HEK293T (cell line): ENCODE measurements at regions not wholly inside any gene's neighbourhood (a gene's known extent, or its start where the extent isn't known, plus 50 kb on each side); places are given as distances from the start of the nearest gene placed in this dataset.

Experiments used
- BHLHE40 ChIP-seq: fragments of 450-650 bp; IDR thresholded peaks from 2 replicates; pipeline ENCODE4 v1.6.1; 2016; ENCODE audit warnings: mild to moderate bottlenecking, moderate library complexity, borderline replicate concordance
- HDGF ChIP-seq: fragments of 450-650 bp; IDR thresholded peaks from 2 replicates; pipeline ENCODE4 v1.6.1; 2017; ENCODE audit warnings: antibody characterized with exemption, borderline replicate concordance
- NFRKB ChIP-seq: fragments of 450-650 bp; IDR thresholded peaks from 2 replicates; pipeline ENCODE4 v1.6.1; 2016; ENCODE audit warnings: mild to moderate bottlenecking, moderate library complexity
- SP1 ChIP-seq: fragments of 450-650 bp; IDR thresholded peaks from 2 replicates; pipeline ENCODE4 v1.6.1; 2017
- SUZ12 ChIP-seq: fragments of 450-650 bp; IDR thresholded peaks from 2 replicates; pipeline ENCODE4 v1.6.1; 2016; ENCODE audit warnings: mild to moderate bottlenecking

GRCh38 chr3:35986161-35986560, 346.8 kb downstream of the ARPP21 start:
- no peak for TF ChIP-seq BHLHE40
- TF ChIP-seq NFRKB, result no peak
- no peak for TF ChIP-seq HDGF
- no peak for TF ChIP-seq SP1
- TF ChIP-seq SUZ12, result no peak
